LHCN-M2 (cell line): ENCODE measurements at regions not wholly inside any gene's neighbourhood (a gene's known extent, or its start where the extent isn't known, plus 50 kb on each side); places are given as distances from the start of the nearest gene placed in this dataset.

Experiments
- DNase-seq: peaks from one replicate; pipeline ENCODE4 v3.0.0-alpha.2; 2012; ENCODE audit warnings: low read depth

GRCh38 chr2:150907466-150907865, 354.2 kb downstream of the RBM43 start:
- DNase-seq, result no peak

- DNase-seq, result no peak
Measured at GRCh38 chr2:150903461-150903860, 358.2 kb downstream of the RBM43 start.

- no peak for DNase-seq
Measured at GRCh38 chr2:150903055-150903454, 358.6 kb downstream of the RBM43 start.

DNA sequence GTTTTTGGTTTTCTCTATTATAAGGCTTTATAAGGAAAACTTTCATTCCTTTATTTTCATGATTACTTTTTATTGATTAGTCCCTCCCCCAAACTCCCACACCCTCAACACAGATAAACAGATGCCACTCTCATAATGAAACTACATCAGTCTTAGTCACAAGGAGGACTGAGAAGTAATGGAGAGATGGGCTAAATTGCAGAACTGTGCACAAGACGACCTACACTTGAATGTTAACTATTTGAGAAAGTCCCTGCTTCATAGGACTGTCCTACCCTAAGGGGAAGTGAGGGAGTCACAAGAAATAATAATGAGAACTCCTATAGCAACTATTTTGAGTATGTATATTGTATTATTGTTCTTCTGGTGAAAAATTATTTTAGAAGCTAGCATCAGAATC, 360.8 kb downstream of the RBM43 start:
- no peak for DNase-seq

DNA sequence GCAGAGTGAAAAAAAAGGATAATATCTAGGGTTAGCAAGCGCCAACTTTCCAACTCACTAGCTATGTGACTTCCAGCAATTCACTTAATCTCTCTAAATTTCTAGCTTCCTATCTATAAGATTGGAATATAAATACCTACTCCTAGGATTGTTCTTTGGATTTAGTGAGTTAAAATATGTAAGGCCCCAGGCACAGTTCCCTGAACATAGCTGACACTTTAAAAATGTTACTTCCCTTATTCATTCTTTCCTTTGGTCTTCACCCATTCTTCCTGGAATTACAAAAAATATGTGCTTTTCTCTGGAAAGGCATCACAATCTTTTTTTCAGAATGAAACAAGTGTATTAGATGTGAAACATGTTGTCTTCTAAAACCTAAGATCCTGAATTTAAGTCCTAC, 365.7 kb downstream of the RBM43 start:
- DNase-seq, result no peak

- no peak for DNase-seq
Measured at GRCh38 chr2:150889141-150889540, 372.5 kb downstream of the RBM43 start.

DNA sequence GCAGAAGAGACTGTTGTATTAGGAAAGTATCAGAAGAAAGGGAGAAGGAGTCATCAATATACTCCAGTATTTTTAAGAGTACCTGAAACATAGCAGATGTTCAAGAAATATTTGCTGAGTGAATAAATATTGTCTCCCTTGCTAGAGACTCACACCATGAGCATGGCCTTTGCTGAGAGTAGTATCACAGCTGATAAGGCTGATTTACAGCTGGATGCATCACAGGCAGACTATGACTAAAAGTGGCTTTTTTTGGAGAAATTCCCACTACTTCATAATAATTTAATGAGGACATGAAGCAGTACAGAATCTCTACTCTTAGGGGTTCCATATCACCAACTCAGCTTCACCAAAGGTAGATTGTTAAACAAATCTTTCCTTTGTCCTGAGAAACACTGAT, 373.3 kb downstream of the RBM43 start:
- peak; percentile 32 for DNase-seq

DNA sequence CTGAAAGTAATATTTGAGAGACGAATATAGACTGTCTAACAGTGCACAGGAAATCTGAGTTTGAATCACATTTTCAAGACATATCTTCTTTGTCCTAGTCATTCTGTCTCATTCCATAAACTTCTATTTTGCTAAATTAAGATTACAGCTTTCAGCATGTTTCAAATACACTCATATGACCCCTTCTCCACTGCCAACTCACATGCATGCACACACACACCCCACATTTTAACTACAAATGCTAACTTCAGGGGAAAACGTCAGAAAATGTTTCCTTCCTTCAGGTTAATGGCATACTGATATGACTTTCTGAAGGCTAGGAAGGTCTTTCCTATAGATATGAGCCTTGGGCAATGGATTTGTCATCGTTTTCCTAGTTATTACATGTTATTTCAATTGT, 373.7 kb downstream of the RBM43 start:
- DNase-seq, result no peak

DNA sequence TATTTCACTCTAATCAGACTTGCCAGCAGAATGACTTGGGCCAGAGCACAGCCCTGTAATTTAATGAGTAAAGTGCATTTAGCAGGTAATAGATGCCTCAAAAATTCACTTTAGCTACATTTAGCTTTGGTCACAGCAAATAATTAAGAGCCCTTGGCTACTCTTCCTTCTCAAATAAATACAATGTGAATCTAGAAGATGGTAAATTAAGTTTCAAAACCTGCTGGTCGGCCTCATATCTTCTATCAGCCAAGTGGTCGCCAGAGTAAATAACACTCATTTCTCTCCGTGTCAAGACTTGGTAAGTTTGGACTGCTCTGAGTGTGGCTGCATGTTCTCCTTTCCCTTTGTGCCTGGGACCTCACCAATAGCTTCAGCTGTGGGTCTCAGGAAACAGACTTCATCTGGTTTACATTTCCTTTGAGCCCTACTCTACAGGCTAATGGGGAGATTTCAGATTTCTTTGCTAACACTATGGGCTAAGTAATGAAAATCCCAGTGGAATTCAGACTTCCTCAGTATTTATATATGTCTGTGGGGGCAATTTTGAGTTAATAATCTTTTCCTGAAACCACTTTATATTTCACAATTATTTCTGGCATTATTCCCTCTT, 375.8 kb downstream of the RBM43 start:
- no peak for DNase-seq

DNA sequence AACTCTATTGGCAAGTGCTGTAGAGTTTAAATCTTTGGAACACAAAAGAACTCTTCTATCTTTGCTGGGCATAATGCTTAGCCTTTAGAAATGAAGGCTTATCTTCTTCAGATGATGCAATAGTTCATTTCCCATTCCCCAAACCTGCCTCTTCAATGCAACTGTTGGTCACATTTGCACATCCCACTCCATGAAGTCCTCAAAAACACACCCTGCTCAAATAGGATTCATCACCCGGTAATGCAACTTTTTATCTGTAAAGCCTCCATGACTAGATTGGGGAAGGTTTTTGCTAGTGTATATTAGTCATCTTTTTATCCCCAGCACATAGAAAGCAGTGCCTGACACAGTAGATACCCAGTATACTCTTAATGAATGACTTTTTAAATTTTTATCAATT, 376.4 kb downstream of the RBM43 start:
- DNase-seq, result no peak

GRCh38 chr2:150883613-150883895, 378.1 kb downstream of the RBM43 start:
- DNase-seq, result no peak

- peak; percentile 35 for DNase-seq
Measured at GRCh38 chr2:150882751-150883612, 378.7 kb downstream of the RBM43 start.

DNA sequence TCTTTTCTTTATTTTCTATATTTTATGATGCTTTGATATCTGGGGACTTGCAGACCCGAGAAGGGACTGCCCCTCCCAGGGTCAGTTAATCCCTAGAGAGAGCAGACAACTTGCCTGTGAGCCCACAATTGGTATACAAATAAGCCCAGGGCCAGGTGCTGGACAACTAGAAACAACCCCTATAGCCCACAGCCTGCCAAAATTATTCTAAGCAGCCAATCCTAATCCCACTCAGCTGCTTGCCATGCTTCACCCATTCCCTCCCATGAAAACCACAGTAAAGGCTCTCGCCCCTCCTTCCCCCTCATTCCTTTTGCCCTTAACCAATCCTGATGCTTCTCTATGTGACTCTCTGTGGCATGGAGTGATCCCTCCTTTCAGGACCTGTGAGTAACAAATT, 380.7 kb downstream of the RBM43 start:
- DNase-seq, result peak; percentile 64

- DNase-seq, result peak; percentile 85
Measured at GRCh38 chr2:150878356-150878755, 383.3 kb downstream of the RBM43 start.

- peak; percentile 60 for DNase-seq
Measured at GRCh38 chr2:150876251-150876950, 385.3 kb downstream of the RBM43 start.

- DNase-seq, result no peak
Measured at GRCh38 chr2:150873396-150873772, 385.9 kb upstream of the RND3 start.

GRCh38 chr2:150872756-150873395, 385.4 kb upstream of the RND3 start:
- DNase-seq, result no peak

DNA sequence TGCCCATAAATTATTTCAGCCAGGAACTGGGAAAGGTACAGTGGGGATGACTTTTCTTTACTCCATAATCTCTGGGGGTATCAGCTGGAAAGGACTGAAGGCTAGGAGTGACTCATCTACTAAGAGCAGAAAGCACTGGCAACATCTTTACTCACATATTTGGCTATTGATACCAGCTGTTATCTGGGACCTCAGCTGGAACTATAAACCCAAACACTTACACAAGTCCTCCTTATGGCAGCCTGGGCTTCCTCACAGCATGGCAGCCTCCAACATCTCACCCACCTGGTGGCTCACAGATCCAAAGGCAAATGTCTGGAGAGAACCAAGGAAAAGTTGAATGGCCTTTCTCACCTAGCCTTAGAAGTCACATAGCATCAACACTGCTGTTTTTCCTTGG, 379.0 kb upstream of the RND3 start:
- DNase-seq, result peak; percentile 67

DNA sequence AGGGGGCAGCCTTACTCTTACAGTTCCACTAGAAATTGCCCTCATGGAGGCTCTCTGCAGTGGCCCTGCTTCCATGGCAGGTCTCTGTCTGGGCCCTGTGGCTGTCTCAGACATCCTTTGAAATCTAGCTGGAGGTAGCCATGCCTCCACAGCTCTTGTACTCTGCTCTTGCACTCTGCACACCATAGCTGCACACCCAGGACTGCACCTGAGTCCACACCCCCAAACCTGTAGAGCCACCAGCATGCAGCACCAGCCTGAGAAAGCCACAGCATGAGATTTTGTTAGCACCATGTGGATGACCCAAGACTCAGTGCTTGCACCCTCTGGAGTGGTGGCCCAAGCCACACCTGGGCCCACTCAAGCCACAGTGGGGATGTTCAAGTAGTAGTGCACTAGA, 376.2 kb upstream of the RND3 start:
- no peak for DNase-seq

GRCh38 chr2:150860301-150860700, 372.8 kb upstream of the RND3 start:
- DNase-seq, result no peak

GRCh38 chr2:150859877-150860276, 372.4 kb upstream of the RND3 start:
- DNase-seq, result no peak

- no peak for DNase-seq
Measured at GRCh38 chr2:150859162-150859561, 371.7 kb upstream of the RND3 start.
